ENCODE measurements at regions not wholly inside any gene's neighbourhood (a gene's known extent, or its start where the extent isn't known, plus 50 kb on each side); places are given as distances from the start of the nearest gene placed in this dataset.

DNA sequence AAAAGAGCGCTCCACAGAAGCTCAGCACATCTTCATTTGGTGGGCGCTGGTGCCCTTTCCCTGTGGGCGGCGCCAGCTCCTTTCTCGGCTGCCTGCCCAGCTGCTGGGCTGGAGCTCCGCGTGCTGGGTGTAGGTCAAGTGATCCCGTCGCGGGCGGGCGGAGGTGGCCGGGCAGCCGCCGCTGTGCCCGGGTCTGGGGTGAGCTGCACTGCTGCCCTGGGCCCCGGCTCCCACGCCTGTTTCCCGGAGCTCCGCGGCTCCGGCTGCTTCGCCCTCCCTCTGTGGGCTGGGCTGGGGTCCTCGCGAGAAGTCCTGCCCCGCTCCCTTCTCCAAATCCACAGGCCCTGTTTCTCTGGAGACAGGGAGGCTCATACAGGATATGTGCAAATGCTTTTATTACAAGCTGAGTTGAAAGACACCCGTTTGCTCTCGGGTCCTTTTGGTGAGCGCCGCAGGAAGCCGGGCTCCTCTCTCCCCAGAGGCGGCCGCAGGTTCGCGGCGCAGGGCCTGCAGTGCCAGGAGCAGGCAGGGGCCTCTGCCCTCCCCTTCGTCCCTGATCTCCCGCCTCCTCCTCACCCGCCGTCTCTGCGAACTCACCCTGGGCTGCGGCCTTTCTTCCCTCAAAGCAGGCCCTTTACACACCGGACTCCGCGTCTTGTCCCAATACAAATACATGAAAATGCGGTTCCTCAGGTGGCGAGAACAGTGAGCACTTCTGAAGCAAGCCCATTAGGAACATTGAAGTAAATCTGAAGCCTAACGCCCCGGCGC is 67.8 kb upstream of the CAPRIN2 start:
- Histone ChIP-seq H3K18ac (ENCODE audit: low read length) (peak overlapping the region; percentile 58), H3K4ac (ENCODE audit: low read depth, low read length) (no peak overlapping the region), H3K79me2 (ENCODE audit: control insufficient read depth, insufficient read depth, low read length, poor library complexity) (peaks cover 5% of the 10 kb centered on the region), H2BK5ac (ENCODE audit: low read depth, low read length, poor library complexity) (no peak overlapping the region), H2AK5ac (ENCODE audit: low read length) (no peak overlapping the region), H3K9me3 (ENCODE audit: insufficient read depth, low read depth, low read length) (no peaks in the 10 kb centered on the region), H3K36me3 (ENCODE audit: control insufficient read depth in 1 of 2, insufficient read depth in 2 of 2, low read length in 2 of 2) (no peaks in the 10 kb centered on the region), H4K91ac (ENCODE audit: low read depth, low read length) (peak overlapping the region; percentile 45), H3K4me1 (ENCODE audit: control insufficient read depth in 1 of 2, insufficient read depth in 2 of 2, low read length in 2 of 2) (peaks cover 2 to 6% of the 10 kb centered on the region in 2 experiments), H4K12ac (ENCODE audit: low read depth, low read length) (peak overlapping the region; percentile 85), H3K4me2 (ENCODE audit: low read length) (peak overlapping the region; percentile 76), H3K27ac (ENCODE audit: low read depth, low read length) (peak overlapping the region; percentile 3), H3K79me1 (ENCODE audit: low read length) (peaks cover 5% of the 10 kb centered on the region), H3K14ac (ENCODE audit: low read length) (peak overlapping the region; percentile 66), H3K23ac (ENCODE audit: low read length) (no peak overlapping the region), H3K9ac (ENCODE audit: low read length) (peak overlapping the region; percentile 46), H2AFZ (ENCODE audit: insufficient read depth, low read length, poor library complexity) (peak overlapping the region; percentile 41), H3K27me3 (ENCODE audit: insufficient read depth, low read length) (no peaks in the 10 kb centered on the region), H2BK12ac (ENCODE audit: low read length) (no peak overlapping the region), H2BK120ac (ENCODE audit: insufficient read depth, low read length, poor library complexity) (peak overlapping the region; percentile 47), H3K4me3 (ENCODE audit: low read depth, low read length) (peak overlapping the region; percentile 71), H4K8ac (ENCODE audit: low read depth, low read length) (peak overlapping the region; percentile 35)
- peak in 1 of 2 donors; percentile 31 for DNase-seq
- WGBS (ENCODE audit: extremely low coverage, insufficient coverage, insufficient read length): no CpG with 5 or more reads among the region's 50 CpGs

DNA sequence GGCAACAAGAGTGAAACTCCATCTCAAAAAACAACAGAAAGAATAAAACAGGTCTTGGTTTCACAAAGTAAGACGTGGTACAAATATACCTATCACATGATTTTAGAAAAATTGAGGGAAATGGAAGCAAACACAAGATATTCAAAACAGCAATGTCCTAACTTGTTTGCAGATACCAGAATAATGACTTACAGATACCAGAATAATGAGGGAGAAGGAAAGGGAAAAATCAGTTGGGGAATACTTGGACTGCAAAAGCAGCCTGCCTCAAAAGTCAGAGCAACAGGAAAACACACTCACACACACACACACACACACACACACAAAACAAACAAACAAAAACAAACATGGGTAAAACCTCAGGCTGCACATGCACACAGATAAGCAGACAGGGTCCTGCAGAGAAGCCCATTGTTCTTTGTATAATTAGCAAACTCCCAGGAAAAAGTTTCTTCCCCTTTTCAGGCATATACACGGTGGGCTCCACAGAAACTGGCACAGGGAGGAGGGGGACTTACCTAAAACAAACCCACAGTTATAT is 65.7 kb upstream of the CAPRIN2 start:
- no peaks in the 10 kb centered on the region for H3K27me3 ChIP-seq (ENCODE audit: insufficient read depth, low read length)
- H2AK5ac ChIP-seq (ENCODE audit: low read length): no peak overlapping the region
- no peak overlapping the region for H3K18ac ChIP-seq (ENCODE audit: low read length)
- H4K12ac ChIP-seq (ENCODE audit: low read depth, low read length): no peak overlapping the region
- no peak overlapping the region for H2BK5ac ChIP-seq (ENCODE audit: low read depth, low read length, poor library complexity)
- no peaks in the 10 kb centered on the region for H3K9me3 ChIP-seq (ENCODE audit: insufficient read depth, low read depth, low read length)
- no peak overlapping the region for H2AFZ ChIP-seq (ENCODE audit: insufficient read depth, low read length, poor library complexity)
- H3K27ac ChIP-seq (ENCODE audit: low read depth, low read length): no peak overlapping the region
- H3K4me1 ChIP-seq (ENCODE audit: control insufficient read depth in 1 of 2, insufficient read depth in 2 of 2, low read length in 2 of 2): peaks cover 8 to 14% of the 10 kb centered on the region in 2 experiments
- H3K9ac ChIP-seq (ENCODE audit: low read length): no peak overlapping the region
- H3K23ac ChIP-seq (ENCODE audit: low read length): no peak overlapping the region
- H4K91ac ChIP-seq (ENCODE audit: low read depth, low read length): no peak overlapping the region
- no peak overlapping the region for H3K4ac ChIP-seq (ENCODE audit: low read depth, low read length)
- no peak overlapping the region for H3K14ac ChIP-seq (ENCODE audit: low read length)
- H2BK120ac ChIP-seq (ENCODE audit: insufficient read depth, low read length, poor library complexity): no peak overlapping the region
- no peak for DNase-seq
- H3K36me3 ChIP-seq (ENCODE audit: control insufficient read depth in 1 of 2, insufficient read depth in 2 of 2, low read length in 2 of 2): no peaks in the 10 kb centered on the region
- no peak overlapping the region for H2BK12ac ChIP-seq (ENCODE audit: low read length)
- no peak overlapping the region for H3K4me2 ChIP-seq (ENCODE audit: low read length)
- H4K8ac ChIP-seq (ENCODE audit: low read depth, low read length): no peak overlapping the region
- no peak overlapping the region for H3K4me3 ChIP-seq (ENCODE audit: low read depth, low read length)
- peaks cover 5% of the 10 kb centered on the region for H3K79me2 ChIP-seq (ENCODE audit: control insufficient read depth, insufficient read depth, low read length, poor library complexity)
- no CpG with 5 or more reads among the region's 2 CpGs for WGBS (ENCODE audit: extremely low coverage, insufficient coverage, insufficient read length)
- H3K79me1 ChIP-seq (ENCODE audit: low read length): peaks cover 5% of the 10 kb centered on the region

DNA sequence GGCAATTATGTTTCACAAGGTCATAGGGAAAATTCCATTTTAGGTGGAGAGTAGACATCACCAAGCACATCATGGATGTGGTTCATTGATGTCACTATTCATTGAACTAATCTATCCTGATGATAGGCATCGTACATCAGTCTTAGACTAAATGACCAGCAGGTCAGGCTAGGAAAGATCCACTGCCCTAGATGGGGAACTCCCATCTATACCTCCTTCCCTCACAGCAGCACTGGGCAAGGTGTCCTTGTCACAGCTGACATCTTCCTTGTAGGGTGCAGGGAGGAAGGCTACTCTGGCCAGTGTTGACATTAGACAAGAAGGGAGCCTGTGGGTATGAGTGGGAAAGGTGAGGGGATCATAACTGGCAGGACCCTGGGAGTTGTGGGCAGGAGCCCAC is 63.8 kb upstream of the CAPRIN2 start:
- no peak overlapping the region for H3K23ac ChIP-seq (ENCODE audit: low read length)
- WGBS (ENCODE audit: extremely low coverage, insufficient coverage, insufficient read length): no CpG with 5 or more reads among the region's 1 CpG

DNA sequence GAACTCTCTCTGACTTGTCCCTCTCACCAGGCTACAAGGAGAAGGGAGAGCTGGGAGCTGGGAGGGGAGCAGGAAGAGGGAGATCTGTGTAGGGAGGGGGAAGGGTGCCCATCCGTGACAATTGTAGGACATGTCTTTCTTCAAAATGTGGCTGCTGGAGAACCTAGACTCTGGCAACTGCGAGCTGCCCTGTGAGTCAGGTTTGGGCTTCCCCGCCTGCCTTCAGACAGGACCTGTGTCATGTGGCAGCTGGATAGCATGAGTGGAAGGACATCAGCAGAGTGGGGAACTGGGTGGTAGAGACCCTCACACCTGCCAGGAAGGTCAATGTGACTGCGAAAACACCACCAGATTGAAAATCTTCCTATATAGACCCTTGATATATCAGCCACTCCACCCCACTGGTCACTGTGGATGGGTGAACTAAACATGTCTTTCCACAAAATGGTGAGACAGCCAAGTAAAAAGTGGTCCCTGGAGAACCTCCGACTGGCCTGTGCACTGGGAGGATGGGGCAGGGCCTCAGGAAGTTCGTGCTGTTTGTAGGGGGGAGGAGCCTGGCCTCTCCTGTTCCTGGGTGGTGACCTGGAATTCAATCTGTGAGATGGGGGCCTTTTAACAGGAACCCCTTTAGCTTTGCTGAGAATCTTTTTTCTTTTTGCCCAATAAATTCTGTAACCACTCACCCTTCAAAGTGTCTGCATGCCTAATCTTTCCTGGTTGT is 62.2 kb upstream of the CAPRIN2 start:
- Histone ChIP-seq H2BK120ac (ENCODE audit: insufficient read depth, low read length, poor library complexity) (no peak overlapping the region), H4K91ac (ENCODE audit: low read depth, low read length) (no peak overlapping the region), H2AFZ (ENCODE audit: insufficient read depth, low read length, poor library complexity) (no peak overlapping the region), H2AK5ac (ENCODE audit: low read length) (no peak overlapping the region), H2BK5ac (ENCODE audit: low read depth, low read length, poor library complexity) (no peak overlapping the region), H3K79me1 (ENCODE audit: low read length) (no peaks in the 10 kb centered on the region), H3K4me3 (ENCODE audit: low read depth, low read length) (no peak overlapping the region), H3K27ac (ENCODE audit: low read depth, low read length) (no peak overlapping the region), H3K4ac (ENCODE audit: low read depth, low read length) (no peak overlapping the region), H3K9ac (ENCODE audit: low read length) (no peak overlapping the region), H3K4me2 (ENCODE audit: low read length) (no peak overlapping the region), H2BK12ac (ENCODE audit: low read length) (no peak overlapping the region), H3K79me2 (ENCODE audit: control insufficient read depth, insufficient read depth, low read length, poor library complexity) (no peaks in the 10 kb centered on the region), H4K12ac (ENCODE audit: low read depth, low read length) (no peak overlapping the region), H3K27me3 (ENCODE audit: insufficient read depth, low read length) (no peaks in the 10 kb centered on the region), H3K36me3 (ENCODE audit: control insufficient read depth in 1 of 2, insufficient read depth in 2 of 2, low read length in 2 of 2) (no peaks in the 10 kb centered on the region), H3K4me1 (ENCODE audit: control insufficient read depth in 1 of 2, insufficient read depth in 2 of 2, low read length in 2 of 2) (peaks cover 8 to 9% of the 10 kb centered on the region in 2 experiments), H4K8ac (ENCODE audit: low read depth, low read length) (peak overlapping the region; percentile 32), H3K14ac (ENCODE audit: low read length) (no peak overlapping the region), H3K18ac (ENCODE audit: low read length) (no peak overlapping the region), H3K9me3 (ENCODE audit: insufficient read depth, low read depth, low read length) (no peaks in the 10 kb centered on the region), H3K23ac (ENCODE audit: low read length) (no peak overlapping the region)
- no CpG with 5 or more reads among the region's 6 CpGs for WGBS (ENCODE audit: extremely low coverage, insufficient coverage, insufficient read length)
- DNase-seq: no peak

More for the DNA sequence above, 63.8 kb upstream of the CAPRIN2 start:
- H4K8ac ChIP-seq (ENCODE audit: low read depth, low read length): no peak overlapping the region
- H3K9me3 ChIP-seq (ENCODE audit: insufficient read depth, low read depth, low read length): no peaks in the 10 kb centered on the region
- no peak overlapping the region for H4K12ac ChIP-seq (ENCODE audit: low read depth, low read length)
- no peak overlapping the region for H3K18ac ChIP-seq (ENCODE audit: low read length)
- H2BK120ac ChIP-seq (ENCODE audit: insufficient read depth, low read length, poor library complexity): no peak overlapping the region
- no peak overlapping the region for H2AFZ ChIP-seq (ENCODE audit: insufficient read depth, low read length, poor library complexity)
- H3K9ac ChIP-seq (ENCODE audit: low read length): no peak overlapping the region
- no peak overlapping the region for H3K4ac ChIP-seq (ENCODE audit: low read depth, low read length)
- no peak overlapping the region for H3K4me2 ChIP-seq (ENCODE audit: low read length)
- H3K27me3 ChIP-seq (ENCODE audit: insufficient read depth, low read length): no peaks in the 10 kb centered on the region
- H2AK5ac ChIP-seq (ENCODE audit: low read length): no peak overlapping the region
- peaks cover 5% of the 10 kb centered on the region for H3K79me1 ChIP-seq (ENCODE audit: low read length)
- H2BK5ac ChIP-seq (ENCODE audit: low read depth, low read length, poor library complexity): no peak overlapping the region
- H3K14ac ChIP-seq (ENCODE audit: low read length): no peak overlapping the region
- no peak overlapping the region for H4K91ac ChIP-seq (ENCODE audit: low read depth, low read length)
- no peak for DNase-seq
- peaks cover 5% of the 10 kb centered on the region for H3K79me2 ChIP-seq (ENCODE audit: control insufficient read depth, insufficient read depth, low read length, poor library complexity)
- H2BK12ac ChIP-seq (ENCODE audit: low read length): no peak overlapping the region
- no peak overlapping the region for H3K4me3 ChIP-seq (ENCODE audit: low read depth, low read length)
- H3K27ac ChIP-seq (ENCODE audit: low read depth, low read length): no peak overlapping the region
- no peaks in the 10 kb centered on the region for H3K36me3 ChIP-seq (ENCODE audit: control insufficient read depth in 1 of 2, insufficient read depth in 2 of 2, low read length in 2 of 2)
- H3K4me1 ChIP-seq (ENCODE audit: control insufficient read depth in 1 of 2, insufficient read depth in 2 of 2, low read length in 2 of 2): peaks cover 8 to 14% of the 10 kb centered on the region in 2 experiments
